Upper lobe of right lung (tissue), 1 donor: ENCODE measurements at regions not wholly inside any gene's neighbourhood (a gene's known extent, or its start where the extent isn't known, plus 50 kb on each side); places are given as distances from the start of the nearest gene placed in this dataset.
"Not testable (repeated sequence)": the region's sequence is repeated elsewhere in the genome, so short reads cannot be mapped to it uniquely, and the experiment has no call there.

ENCODE experiments used
- ATAC-seq: fragments of 200-7000 bp; cut with Tn5 transposase; one replicate; pipeline ENCODE4 v1.9.1; 2020; ENCODE audit warnings: mild to moderate bottlenecking, moderate library complexity
- DNase-seq: peaks from one replicate; pipeline ENCODE4 v3.0.0-alpha.2; 2020
- H3K27ac ChIP-seq: fragments of 200-600 bp; one replicate; pipeline ENCODE4 v1.8.0; 2022
- H3K27me3 ChIP-seq: fragments of 200-600 bp; one replicate; pipeline ENCODE4 v1.8.0; 2022; ENCODE audit warnings: mild to moderate bottlenecking
- H3K36me3 ChIP-seq: fragments of 200-600 bp; one replicate; pipeline ENCODE4 v1.8.0; 2022
- H3K4me1 ChIP-seq: fragments of 200-600 bp; one replicate; pipeline ENCODE4 v1.8.0; 2022
- H3K4me3 ChIP-seq: fragments of 200-600 bp; one replicate; pipeline ENCODE4 v1.8.0; 2022; ENCODE audit warnings: mild to moderate bottlenecking
- H3K9me3 ChIP-seq: fragments of 200-600 bp; one replicate; pipeline ENCODE4 v1.8.0; 2022
- CTCF ChIP-seq: fragments of 200-600 bp; IDR thresholded peaks from one replicate; pipeline ENCODE4 v1.8.0; 2022; ENCODE audit warnings: antibody characterized with exemption
- intact Hi-C: fragments of 100-400 bp; cut with DNase I; formaldehyde crosslinking; loops from one replicate; pipeline ENCODE4 v1.11.0; 2022
- donor health status: DM: no; HTN: yes; CAD: no; lungs with severe emphysema.

GRCh38 chr7:96781919-96782318 lies 72.3 kb upstream of the SEM1 start:
- Histone ChIP-seq H3K27me3 (peaks cover 6% of the 10 kb centered on the region), H3K36me3 (no peaks in the 10 kb centered on the region), H3K27ac (no peak overlapping the region), H3K4me1 (no peaks in the 10 kb centered on the region), H3K9me3 (no peaks in the 10 kb centered on the region), H3K4me3 (no peak overlapping the region)
- no peak for TF ChIP-seq CTCF
- no peak for DNase-seq
- ATAC-seq = no peak
- intact Hi-C loops = no loop called here

- H3K9me3 ChIP-seq, H3K27me3 ChIP-seq, intact Hi-C loops, H3K4me3 ChIP-seq, DNase-seq, H3K27ac ChIP-seq, H3K36me3 ChIP-seq, ATAC-seq, H3K4me1 ChIP-seq: not testable (repeated sequence)
These were observed 73.1 kb upstream of the SEM1 start for GRCh38 chr7:96782686-96783298.

GRCh38 chr7:96784597-96784996 lies 75.0 kb upstream of the SEM1 start:
- Histone ChIP-seq H3K27ac (no peak overlapping the region), H3K9me3 (no peaks in the 10 kb centered on the region), H3K36me3 (no peaks in the 10 kb centered on the region), H3K4me3 (no peak overlapping the region), H3K4me1 (no peaks in the 10 kb centered on the region), H3K27me3 (peaks cover 6% of the 10 kb centered on the region)
- DNase-seq (no peak), ATAC-seq (no peak)
- TF ChIP-seq CTCF = no peak
- intact Hi-C loops = no loop called here

- intact Hi-C loops = no loop called here
- no peak for TF ChIP-seq CTCF
These were observed 76.8 kb upstream of the SEM1 start for GRCh38 chr7:96786261-96786997.

GRCh38 chr7:96786998-96787395 lies 77.4 kb upstream of the SEM1 start:
- no peak for DNase-seq
- no peak for TF ChIP-seq CTCF
- intact Hi-C loops = no loop called here
- H3K4me3 ChIP-seq = no peak overlapping the region
- ATAC-seq = no peak
- H3K4me1 ChIP-seq = no peaks in the 10 kb centered on the region
- H3K27ac ChIP-seq = no peak overlapping the region
- H3K9me3 ChIP-seq = no peaks in the 10 kb centered on the region
- no peaks in the 10 kb centered on the region for H3K36me3 ChIP-seq
- peaks cover 6% of the 10 kb centered on the region for H3K27me3 ChIP-seq

More at GRCh38 chr7:96786261-96786997, 76.8 kb upstream of the SEM1 start:
- Histone ChIP-seq H3K27me3 (peaks cover 6% of the 10 kb centered on the region), H3K36me3 (no peaks in the 10 kb centered on the region), H3K4me3 (no peak overlapping the region), H3K4me1 (no peaks in the 10 kb centered on the region), H3K27ac (no peak overlapping the region), H3K9me3 (no peaks in the 10 kb centered on the region)
- ATAC-seq = no peak
- no peak for DNase-seq

- Histone ChIP-seq H3K4me3 (no peak overlapping the region), H3K36me3 (no peaks in the 10 kb centered on the region), H3K27me3 (no peaks in the 10 kb centered on the region), H3K9me3 (no peaks in the 10 kb centered on the region), H3K27ac (no peak overlapping the region), H3K4me1 (no peaks in the 10 kb centered on the region)
- intact Hi-C loops = no loop called here
- DNase-seq = no peak
- ATAC-seq = no peak
- TF ChIP-seq CTCF = no peak
These were observed 80.3 kb upstream of the SEM1 start for GRCh38 chr7:96789914-96790313.
